ENCODE measurements at regions not wholly inside any gene's neighbourhood (a gene's known extent, or its start where the extent isn't known, plus 50 kb on each side); places are given as distances from the start of the nearest gene placed in this dataset.

GRCh38 chr4:66694739-66695138, 850.6 kb downstream of the CENPC start:
- TF ChIP-seq GABPA (IDR thresholded peaks at IDR 0.05; ENCODE audit: low read depth) (no peak), CTCF (IDR thresholded peaks at IDR 0.05; ENCODE audit: insufficient read depth, low read length) (no peak), POLR2AphosphoS5 (IDR thresholded peaks at IDR 0.05; ENCODE audit: low read depth) (no peak), SPI1 (IDR thresholded peaks at IDR 0.05; ENCODE audit: borderline replicate concordance, low read depth) (no peak), REST (IDR thresholded peaks at IDR 0.05; ENCODE audit: insufficient replicate concordance, low read depth) (no peak)
- no peak overlapping the region for H3K27ac ChIP-seq (replicated peaks)
- H3K4me3 ChIP-seq (replicated peaks; ENCODE audit: insufficient read depth, low read length): no peak overlapping the region
- no peaks in the 10 kb centered on the region for H3K27me3 ChIP-seq (ENCODE audit: insufficient read depth, poor library complexity, severe bottlenecking)
- DNase-seq (ENCODE audit: low read depth in 1 of 2, low spot score in 1 of 2): no peak

GRCh38 chr4:66693694-66694093, 851.6 kb downstream of the CENPC start:
- H3K4me3 ChIP-seq (replicated peaks; ENCODE audit: insufficient read depth, low read length): no peak overlapping the region
- no peak overlapping the region for H3K27ac ChIP-seq (replicated peaks)
- H3K27me3 ChIP-seq (ENCODE audit: insufficient read depth, poor library complexity, severe bottlenecking): no peaks in the 10 kb centered on the region
- TF ChIP-seq REST (IDR thresholded peaks at IDR 0.05; ENCODE audit: insufficient replicate concordance, low read depth) (no peak), SPI1 (IDR thresholded peaks at IDR 0.05; ENCODE audit: borderline replicate concordance, low read depth) (no peak), GABPA (IDR thresholded peaks at IDR 0.05; ENCODE audit: low read depth) (no peak), POLR2AphosphoS5 (IDR thresholded peaks at IDR 0.05; ENCODE audit: low read depth) (no peak), CTCF (IDR thresholded peaks at IDR 0.05; ENCODE audit: insufficient read depth, low read length) (no peak)
- no peak for DNase-seq (ENCODE audit: low read depth in 1 of 2, low spot score in 1 of 2)

GRCh38 chr4:66691101-66691500, 854.2 kb downstream of the CENPC start:
- no peak for TF ChIP-seq GABPA (IDR thresholded peaks at IDR 0.05; ENCODE audit: low read depth)
- no peak for TF ChIP-seq REST (IDR thresholded peaks at IDR 0.05; ENCODE audit: insufficient replicate concordance, low read depth)
- TF ChIP-seq SPI1 (IDR thresholded peaks at IDR 0.05; ENCODE audit: borderline replicate concordance, low read depth): no peak
- TF ChIP-seq CTCF (IDR thresholded peaks at IDR 0.05; ENCODE audit: insufficient read depth, low read length): no peak
- TF ChIP-seq POLR2AphosphoS5 (IDR thresholded peaks at IDR 0.05; ENCODE audit: low read depth): no peak
- Histone ChIP-seq H3K4me3 (replicated peaks; ENCODE audit: insufficient read depth, low read length) (no peak overlapping the region), H3K27me3 (ENCODE audit: insufficient read depth, poor library complexity, severe bottlenecking) (no peaks in the 10 kb centered on the region), H3K27ac (replicated peaks) (no peak overlapping the region)
- DNase-seq (ENCODE audit: low read depth in 1 of 2, low spot score in 1 of 2): no peak

Data from HL-60 (cell line).